ENCODE measurements at regions not wholly inside any gene's neighbourhood (a gene's known extent, or its start where the extent isn't known, plus 50 kb on each side); places are given as distances from the start of the nearest gene placed in this dataset.
"Not testable (repeated sequence)": the region's sequence is repeated elsewhere in the genome, so short reads cannot be mapped to it uniquely, and the experiment has no call there.

GRCh38 chr15:84170029-84170428, 65.5 kb upstream of the GOLGA6L4 start:
- not testable (repeated sequence) for H3K9me2 ChIP-seq (ENCODE audit: insufficient read depth, low read length); H3K9ac ChIP-seq (ENCODE audit: low read length); H3F3A ChIP-seq (ENCODE audit: insufficient read depth, low read length, poor library complexity, severe bottlenecking); H3K4me2 ChIP-seq (ENCODE audit: low read length); H2AFZ ChIP-seq (ENCODE audit: low read depth, low read length); H3K27me3 ChIP-seq (ENCODE audit: insufficient read depth, low read depth, low read length); H3K27ac ChIP-seq (ENCODE audit: low read length); H3K36me3 ChIP-seq (ENCODE audit: insufficient read depth, low read length); H4K20me1 ChIP-seq (ENCODE audit: insufficient read depth); H3K79me2 ChIP-seq (replicated peaks; ENCODE audit: insufficient read depth, low read length); H3K9me3 ChIP-seq (ENCODE audit: low read length); H3K4me3 ChIP-seq (ENCODE audit: low read length)

GRCh38 chr15:84173231-84173610, 62.4 kb upstream of the GOLGA6L4 start:
- not testable (repeated sequence) for H3K9ac ChIP-seq (ENCODE audit: low read length); H3K9me3 ChIP-seq (ENCODE audit: low read length); H2AFZ ChIP-seq (ENCODE audit: low read depth, low read length); H3K27me3 ChIP-seq (ENCODE audit: insufficient read depth, low read depth, low read length); H3K4me2 ChIP-seq (ENCODE audit: low read length); H3K36me3 ChIP-seq (ENCODE audit: insufficient read depth, low read length); H3K79me2 ChIP-seq (replicated peaks; ENCODE audit: insufficient read depth, low read length); H3F3A ChIP-seq (ENCODE audit: insufficient read depth, low read length, poor library complexity, severe bottlenecking); H4K20me1 ChIP-seq (ENCODE audit: insufficient read depth); H3K9me2 ChIP-seq (ENCODE audit: insufficient read depth, low read length); H3K27ac ChIP-seq (ENCODE audit: low read length); H3K4me3 ChIP-seq (ENCODE audit: low read length)

All from neural cell (in vitro differentiated cells).